Stimulated activated CD8-positive, alpha-beta memory T cell treated with anti-CD3 and anti-CD28 coated beads, Interleukin-12 subunit alpha, Interleukin-12 subunit beta, amount 100 ng/mL, for 24 hours (primary cell): ENCODE measurements at regions not wholly inside any gene's neighbourhood (a gene's known extent, or its start where the extent isn't known, plus 50 kb on each side); places are given as distances from the start of the nearest gene placed in this dataset.

ENCODE experiments used
- DNase-seq: peaks from one replicate; pipeline ENCODE4 v3.0.0-alpha.2; 2020; ENCODE audit errors: extremely low read depth

DNA sequence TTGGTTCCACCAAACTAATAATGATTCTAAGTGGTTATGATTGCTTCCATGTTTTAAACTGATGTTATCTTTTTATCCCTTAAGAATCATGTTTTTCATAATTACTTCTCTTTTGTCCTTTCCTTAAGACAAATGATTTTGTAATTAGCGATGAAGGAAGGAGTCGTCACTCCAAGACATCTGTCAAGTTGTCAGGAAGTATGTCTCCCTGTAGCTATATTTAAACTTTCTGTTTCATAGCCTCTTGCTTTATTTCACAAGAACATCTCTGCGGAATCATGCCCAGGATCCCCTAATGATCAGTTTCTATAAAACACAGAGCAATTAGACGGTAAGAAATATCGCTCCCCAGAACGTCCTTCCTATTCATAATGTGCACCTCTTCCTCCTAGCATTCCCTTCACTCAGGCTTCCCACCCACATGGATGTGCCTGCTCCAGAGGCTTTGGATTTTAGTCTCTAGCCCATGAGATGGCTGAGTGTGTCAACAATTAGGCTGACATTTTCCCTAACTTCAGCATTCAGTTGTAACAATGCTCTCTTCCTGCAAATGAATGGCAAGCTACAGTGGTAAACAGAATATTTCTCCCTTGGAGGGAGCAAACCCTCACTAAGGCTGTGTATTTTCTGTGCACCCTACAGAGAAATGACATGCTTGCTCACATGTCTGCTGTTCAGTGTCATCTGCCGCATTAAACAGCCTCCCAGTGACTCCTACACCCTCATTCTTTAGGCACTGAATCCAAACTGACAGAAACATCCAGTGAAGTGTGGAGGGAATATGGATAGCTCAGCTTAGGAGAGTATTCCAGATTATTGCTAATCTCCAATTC is 879.6 kb upstream of the CELF4 start:
- no peak for DNase-seq

DNA sequence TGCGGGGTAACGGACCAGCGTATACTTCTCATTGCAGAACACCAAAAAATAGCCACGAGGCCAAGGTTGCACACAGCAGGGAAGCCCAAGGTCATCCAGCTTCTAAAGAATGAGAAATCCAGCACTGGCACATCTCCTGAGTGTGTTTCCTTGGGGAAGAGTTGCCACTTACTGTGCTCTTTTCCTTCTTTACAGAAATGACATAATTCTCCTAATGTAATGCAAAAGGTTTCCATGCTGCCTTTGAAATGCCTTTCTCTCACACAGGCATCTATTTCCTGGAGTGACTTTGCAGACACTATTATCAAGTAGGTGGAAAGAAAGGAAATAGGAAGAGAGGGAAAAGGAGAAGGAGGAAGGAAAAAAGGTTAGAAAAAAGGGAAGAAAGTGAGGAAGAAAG is 862.1 kb upstream of the CELF4 start:
- DNase-seq = no peak

DNA sequence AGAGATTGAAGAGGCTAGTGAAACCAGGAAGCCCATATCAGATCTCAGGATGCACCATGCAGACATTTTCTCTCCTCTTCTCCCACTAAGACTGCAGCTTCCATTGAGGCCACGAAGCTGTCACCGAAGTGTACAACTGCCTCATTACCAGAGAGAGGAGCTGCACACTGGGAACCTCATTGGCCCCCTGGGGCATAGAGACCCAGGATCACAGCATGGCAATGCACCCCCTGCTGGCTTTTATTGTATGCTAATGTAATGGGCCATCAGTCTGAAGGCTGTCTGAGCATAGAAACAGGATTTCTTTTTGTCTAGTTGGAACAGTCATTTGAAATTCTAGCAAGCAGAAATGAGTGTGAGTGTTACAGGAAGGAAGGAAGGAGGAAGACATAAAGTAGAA is 861.6 kb upstream of the CELF4 start:
- no peak for DNase-seq

DNA sequence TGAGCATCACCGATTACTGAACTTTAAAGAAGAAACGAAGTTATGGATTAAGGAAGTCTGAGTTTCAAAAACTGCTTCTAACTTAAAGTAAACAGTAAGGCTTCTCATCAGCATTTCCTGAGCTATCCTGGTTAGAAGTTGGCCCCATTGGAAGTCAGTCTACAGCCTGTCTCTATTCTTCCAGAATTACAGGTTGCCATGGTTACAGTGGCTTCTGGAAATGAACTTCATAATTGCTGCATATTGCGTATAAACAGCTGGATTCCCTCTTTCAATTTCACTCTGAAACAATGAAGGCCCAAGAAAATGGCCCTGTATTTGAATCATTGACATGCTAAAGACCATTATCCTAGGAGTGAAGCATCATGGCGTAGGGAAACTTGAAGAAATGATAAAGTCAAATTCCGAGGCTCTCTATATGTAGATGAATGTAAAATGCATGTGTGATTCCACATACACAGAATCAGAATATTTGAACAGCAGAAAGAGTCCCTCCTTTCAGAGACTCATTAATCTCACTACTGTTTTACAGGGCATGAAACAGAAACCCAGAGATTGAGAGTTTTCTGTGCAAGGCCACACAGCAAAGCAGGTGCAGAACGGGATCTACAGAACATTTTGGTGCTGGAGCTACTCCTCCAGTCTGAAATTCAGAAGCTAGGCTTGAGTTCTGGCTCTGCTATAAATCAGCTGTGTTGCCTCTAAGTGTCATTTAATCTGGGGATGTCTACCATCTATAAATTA is 856.4 kb upstream of the CELF4 start:
- no peak for DNase-seq

DNA sequence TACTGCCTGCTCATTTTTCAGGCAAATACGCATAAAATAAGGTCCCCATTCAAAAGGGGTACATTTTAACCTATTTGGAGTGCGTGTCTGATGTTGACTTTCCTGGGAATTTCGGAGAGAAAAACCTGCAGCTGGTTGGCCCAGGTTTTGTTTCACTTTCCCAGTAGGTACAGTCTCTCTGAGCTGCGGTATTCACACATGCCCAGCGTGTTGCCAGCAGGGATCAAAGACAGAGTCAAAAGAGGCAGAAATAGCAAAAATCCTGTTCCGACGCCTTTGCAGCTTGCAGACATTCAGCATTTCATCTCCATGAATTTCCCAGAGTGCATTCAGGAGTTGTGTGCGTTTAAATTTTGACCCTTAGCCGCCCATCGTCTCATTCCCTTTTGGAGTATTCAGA is 855.4 kb upstream of the CELF4 start:
- no peak for DNase-seq

DNA sequence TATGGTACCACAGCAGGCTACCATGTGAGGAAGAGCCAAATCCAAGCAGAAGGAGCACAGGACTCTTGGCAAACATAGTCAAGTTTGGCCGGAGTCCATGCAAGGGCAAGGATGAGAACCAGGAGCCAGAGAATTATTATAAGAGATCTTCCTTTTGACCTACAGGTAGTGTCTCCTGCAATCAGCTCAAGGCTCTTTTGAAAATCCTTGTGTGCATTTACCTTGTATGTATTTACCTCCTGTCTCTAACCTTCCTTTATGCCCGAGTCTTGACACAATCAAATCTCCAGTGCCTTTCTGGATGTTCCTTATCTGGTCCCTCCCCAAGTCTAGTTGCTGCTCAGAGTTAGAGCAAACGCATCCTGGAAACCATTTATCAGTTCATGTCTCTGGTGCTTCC is 855.0 kb upstream of the CELF4 start:
- no peak for DNase-seq

DNA sequence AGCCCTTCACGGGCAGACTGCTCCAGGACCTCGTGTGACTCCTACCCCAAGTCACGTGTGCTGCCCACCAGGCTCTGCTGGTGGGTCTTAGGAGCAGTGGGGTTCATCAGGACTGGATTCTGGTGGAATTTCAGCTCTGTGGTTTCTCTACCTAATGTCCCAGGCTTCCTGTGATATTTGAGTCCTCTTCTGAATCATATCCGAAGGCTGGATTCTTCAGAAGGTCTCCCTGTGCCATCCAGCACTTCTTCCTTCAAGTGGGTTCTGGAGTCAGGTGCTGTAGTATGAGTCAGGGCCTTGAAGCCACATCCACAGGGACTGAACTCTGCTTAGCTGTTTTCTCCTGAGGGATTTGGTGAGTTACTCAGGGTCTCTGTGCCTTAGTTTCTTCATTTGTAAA is 850.2 kb upstream of the CELF4 start:
- DNase-seq = no peak

DNA sequence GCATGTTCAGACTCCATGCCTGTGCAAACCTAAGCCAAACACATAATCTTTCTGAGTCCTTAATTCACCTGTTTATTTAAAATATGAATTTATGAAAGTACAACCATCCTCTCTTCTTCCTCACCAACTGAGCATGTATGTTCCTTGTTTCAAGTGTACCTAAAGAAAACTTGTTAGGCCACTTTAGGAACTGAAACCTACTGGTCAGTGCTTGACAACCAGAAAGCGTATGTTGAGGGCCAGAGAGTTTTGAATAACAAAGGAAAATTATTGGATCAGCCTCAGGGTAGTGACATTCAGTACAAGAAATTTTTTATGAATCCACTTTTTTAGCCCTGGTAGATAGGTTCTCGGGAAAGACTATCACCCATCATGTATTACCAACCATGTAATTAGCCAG is 847.6 kb upstream of the CELF4 start:
- no peak for DNase-seq

DNA sequence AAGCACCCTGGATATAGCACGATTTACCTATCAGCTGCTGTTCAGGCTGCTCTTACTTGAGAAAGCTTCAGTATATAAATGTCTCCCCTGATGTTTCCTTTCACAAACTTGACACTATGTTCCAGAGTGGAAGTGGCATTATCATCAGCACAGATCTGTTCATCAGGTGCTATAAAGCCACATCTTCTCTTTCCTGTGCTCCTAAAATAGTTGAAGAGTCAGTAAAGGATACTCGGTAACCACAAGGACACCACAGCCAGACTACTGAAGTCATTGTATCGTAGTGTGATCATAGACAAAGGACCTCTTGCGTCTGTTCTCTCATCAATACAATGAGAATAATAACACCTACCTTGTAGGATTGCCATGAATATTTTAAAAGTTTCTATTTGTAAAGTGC is 841.0 kb upstream of the CELF4 start:
- no peak for DNase-seq

DNA sequence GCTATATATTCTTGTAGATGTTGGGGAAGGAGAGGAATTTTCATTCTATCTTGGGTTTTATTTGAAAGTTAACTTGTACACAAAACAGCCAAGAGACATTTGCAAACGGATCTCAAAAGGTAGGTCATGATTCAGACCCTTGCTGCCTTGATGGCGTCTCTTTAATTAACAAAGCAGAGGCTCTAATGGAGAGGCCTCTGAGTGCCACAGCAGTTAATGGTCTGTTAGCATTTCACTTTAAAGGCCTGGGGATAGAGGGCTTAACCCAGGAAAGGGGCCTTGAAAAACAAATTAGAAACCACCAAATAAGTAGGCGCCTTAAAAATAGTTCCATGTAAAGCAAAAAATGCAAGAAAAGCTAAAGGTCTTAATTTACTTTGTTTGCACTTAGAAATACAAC is 836.9 kb upstream of the CELF4 start:
- no peak for DNase-seq

DNA sequence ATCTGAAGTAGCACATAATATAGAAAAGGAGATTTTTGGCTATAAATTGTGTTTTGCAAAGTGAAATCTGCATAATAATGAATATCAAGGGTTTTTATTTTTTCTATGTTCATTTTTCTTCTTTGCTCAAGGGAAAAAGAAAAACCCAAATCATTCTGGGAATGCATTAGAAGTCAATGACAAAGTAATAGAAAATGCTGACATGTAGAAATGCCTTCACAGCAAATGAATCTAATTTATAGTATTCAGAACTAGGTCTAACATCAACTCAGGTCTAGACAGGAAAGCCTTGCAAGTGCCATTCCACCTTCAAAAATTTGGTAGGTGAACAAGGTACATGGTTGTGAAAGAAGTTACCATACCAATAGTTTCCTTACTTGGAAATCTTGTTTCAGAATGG is 831.5 kb upstream of the CELF4 start:
- DNase-seq = no peak

DNA sequence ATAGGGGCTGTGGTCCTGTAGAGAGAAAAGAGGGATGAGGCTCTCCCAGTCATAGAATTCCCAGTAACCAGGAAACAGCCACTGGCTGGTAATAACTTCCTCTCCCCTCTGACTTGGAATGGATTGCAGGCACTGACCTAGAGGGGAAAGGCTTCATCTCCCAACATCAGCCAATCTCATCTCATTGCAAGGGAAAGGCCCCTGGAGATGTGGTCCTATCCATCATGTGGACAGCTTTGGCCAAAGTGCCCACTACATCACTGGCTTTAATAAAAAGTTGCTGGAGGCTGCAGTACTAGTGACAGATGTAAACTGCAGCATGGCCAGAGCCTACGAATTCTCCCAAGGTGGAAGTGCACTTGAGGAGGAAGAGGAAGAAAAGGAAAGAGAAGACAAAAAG is 820.5 kb upstream of the CELF4 start:
- no peak for DNase-seq

DNA sequence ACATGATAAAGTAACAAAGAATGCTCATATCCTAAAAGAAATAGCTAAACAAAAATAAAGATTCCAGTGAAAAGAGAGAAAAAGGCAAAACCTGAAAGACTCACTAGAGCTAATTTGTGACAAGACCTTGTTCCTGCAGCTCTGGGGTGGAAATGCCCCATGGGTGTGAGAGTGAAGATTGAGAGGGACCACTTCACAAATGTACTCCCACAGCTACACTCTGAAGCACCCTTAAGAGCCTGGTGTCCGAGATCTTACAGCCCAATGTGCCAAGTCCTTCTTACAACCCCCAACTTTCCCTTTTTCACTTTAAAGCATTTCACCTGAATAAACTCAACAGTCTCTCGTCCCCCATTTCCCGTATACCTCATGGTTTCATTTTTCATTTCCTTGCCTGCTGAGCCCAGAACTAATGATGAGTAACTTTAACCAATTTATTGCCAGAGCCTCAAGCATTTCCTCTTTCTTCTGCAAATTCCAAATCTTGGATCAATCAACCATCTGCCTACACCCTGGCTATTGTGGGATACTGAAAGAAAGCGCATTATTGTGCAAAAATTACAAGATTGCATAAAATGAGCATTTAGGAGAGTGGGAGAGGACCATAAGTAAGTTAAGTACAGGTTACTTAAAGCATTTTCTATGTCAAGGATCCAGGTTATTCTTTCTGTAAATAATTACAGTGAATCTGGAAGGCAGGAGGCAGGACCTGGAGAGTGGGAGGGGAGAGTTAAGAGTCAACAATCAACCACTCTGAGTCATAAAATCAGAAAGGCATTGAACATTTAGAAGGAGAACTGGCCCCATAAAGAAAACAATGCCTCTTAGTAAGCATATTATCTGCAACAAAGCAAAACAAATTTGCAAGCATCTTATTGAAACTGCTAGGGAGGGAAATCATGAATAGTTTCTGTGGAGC is 804.4 kb upstream of the CELF4 start:
- DNase-seq = no peak

DNA sequence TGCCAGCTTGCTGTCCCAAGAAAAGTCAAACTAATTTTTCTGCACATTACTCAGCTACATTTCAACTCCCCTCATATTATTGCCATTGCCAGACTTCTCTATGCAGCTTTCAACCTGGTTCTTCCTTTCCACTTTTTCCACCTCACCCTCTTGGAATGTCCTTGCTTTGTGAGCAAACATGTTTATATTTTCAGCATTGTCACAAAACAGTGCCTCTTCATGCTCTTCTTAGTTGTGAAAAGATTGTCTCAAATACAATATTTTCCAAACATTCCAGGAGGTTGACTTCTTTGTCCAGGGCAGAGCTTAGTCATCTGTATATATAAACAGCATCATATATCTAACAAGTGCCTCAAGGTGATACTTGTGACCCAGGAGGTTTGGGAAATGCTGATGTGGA is 803.3 kb upstream of the CELF4 start:
- no peak for DNase-seq

DNA sequence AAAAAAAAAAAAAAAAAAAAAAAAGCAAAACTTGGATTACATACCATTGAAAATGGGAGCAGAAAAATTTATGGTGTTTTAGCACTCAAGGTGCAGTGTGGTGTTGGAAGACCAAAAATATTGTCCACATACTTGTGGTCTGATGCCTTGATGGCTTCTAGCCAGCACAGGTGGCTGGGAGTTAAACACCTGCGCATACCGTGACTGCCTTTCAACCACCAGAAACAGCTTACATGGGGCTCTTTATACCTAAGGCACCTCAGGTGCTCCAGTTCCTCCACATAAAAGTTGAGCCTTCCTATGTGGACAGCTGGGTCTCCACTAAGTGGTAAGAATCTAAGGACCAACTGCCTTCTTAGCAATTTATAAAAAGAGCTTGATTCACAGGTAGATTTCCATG is 802.6 kb upstream of the CELF4 start:
- no peak for DNase-seq

DNA sequence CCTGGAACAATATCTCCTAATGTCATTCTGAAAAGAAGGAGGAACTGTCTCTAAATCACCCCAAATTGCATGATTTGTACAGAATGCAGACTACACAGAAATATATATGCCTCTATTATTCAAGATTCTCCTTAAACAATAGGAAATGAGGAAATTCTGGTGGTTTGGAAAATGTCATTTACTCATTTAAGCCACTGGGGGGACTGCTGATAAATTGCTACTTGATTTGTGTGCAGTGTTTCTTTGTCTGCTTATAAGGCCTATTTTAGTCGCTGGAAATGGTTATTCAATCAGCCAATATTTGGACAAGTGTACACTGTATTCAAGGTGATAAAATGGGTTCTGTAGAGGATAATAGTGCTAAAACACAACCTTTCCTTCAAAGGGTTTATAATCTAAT is 801.9 kb upstream of the CELF4 start:
- no peak for DNase-seq

DNA sequence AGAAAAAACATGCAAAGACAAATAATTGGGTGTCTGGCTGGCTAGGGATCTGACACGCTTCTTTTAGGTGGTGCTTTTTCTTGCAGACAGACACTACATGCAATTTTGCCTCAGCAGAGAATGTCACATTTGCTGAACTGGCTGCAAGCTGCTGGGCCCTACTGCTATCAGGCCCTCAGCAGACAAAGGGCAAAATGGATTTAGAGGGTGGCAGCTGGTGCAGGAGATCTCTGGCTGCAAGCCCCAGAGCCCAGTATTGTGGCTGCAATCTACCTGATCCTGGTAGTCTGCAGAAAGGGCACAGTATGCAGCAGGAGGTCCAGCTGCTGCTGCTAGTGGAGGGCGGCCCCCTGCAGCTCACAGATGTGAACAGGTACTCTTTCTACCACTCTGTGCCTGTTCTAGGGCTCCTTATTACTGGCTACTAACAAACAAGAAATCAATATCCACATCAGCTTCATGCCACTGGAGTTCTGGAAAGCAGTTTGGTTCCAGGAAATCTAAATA is 796.7 kb upstream of the CELF4 start:
- DNase-seq = no peak

DNA sequence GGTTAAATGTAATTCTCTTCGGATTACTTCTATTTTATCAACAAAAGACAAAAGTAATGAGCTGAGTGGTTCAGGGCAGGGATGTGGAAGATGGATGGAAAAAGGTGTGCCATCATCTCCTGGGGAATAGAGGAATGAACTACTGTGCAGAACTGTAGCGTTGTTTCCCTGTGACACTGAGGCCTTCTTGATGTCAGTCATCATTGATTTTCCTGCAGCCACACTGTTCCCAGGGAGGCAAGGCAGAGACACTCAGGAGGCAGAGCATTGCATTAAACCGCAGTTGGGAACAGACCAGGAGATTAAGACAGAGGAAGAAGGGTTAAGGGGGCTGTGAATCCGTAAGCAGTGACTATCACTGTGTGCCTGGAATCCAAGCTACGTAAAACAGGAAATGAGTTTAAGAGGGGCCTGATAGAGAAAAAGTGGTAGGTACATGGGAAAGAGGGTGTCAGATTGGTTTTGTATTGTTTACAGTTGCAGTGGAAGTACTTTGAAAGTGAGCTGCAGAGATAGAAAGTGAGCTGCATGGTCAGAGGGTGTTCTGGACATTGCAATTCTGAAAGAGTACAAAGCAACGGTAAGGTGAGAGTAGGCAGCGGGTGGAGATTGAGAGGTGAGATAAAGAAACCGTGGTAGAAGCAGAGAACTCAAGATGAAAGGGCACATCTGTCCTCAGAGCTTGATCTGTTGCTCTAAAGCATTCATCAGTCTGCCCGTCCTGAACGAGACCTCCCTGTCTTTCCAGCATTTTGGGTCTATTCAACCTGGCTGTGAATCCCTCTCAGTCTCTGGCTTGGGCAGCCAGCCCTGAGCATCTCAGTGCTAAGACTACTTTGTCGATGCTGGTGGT is 793.4 kb upstream of the CELF4 start:
- no peak for DNase-seq

DNA sequence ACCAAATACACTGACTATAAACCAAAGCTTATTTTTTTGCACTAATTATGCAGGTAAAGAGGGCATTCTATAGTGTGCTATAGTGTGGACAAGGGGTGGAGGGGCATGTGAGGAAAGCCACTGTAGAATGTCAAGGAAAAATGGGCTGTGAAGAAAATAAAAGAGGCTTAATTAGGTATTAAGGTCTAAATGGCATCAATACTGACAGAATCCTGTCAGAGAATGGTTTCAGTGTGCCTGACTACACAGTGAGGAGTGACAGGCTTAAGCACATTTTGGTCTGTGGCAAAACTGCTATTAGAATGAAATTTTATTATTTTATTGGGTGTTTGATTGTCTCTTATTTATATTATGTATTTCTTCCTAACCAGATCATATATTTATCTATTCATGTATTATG is 787.6 kb upstream of the CELF4 start:
- no peak for DNase-seq

DNA sequence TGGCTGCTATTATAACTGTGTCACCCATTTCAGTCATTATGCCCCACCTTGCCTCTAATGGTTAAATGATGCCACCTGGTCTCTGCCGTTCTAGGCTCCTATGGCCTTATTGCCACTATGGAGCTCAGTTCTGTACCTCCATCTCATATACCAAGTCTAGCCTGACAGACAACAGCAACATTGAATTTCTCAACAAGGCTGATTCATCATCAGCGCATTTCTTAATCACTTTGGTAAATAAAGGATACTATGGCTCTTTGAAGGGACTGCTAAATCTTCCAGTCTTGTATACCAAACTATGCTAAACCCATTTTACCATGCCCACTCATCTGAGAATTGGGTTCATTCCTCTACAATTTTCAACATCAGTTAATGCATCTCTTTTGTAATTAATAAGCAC is 784.5 kb upstream of the CELF4 start:
- DNase-seq = no peak

DNA sequence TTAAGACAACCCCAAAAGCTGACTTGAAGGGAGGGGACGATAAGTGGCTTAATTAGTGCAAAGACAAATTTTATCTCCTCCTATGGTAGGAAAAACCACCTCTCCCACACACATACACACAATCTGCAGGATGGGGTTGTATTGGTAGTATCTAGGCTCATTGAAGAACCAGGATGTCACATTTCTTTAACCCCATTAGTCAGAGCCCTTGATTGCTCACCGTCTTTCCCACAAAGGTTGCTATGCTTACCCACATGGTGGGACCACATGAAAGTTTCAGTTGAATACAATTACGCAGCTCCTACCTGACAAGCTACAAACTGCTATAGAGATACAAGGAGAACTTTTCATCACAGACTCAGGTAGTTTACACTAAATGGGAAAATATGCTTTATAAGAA is 765.0 kb upstream of the CELF4 start:
- DNase-seq = no peak
